Daoy (cell line): ENCODE measurements at regions not wholly inside any gene's neighbourhood (a gene's known extent, or its start where the extent isn't known, plus 50 kb on each side); places are given as distances from the start of the nearest gene placed in this dataset.

Experiments
- DNase-seq: peaks from one replicate; pipeline ENCODE4 v3.0.0-alpha.2; 2015; ENCODE audit warnings: low read depth

DNA sequence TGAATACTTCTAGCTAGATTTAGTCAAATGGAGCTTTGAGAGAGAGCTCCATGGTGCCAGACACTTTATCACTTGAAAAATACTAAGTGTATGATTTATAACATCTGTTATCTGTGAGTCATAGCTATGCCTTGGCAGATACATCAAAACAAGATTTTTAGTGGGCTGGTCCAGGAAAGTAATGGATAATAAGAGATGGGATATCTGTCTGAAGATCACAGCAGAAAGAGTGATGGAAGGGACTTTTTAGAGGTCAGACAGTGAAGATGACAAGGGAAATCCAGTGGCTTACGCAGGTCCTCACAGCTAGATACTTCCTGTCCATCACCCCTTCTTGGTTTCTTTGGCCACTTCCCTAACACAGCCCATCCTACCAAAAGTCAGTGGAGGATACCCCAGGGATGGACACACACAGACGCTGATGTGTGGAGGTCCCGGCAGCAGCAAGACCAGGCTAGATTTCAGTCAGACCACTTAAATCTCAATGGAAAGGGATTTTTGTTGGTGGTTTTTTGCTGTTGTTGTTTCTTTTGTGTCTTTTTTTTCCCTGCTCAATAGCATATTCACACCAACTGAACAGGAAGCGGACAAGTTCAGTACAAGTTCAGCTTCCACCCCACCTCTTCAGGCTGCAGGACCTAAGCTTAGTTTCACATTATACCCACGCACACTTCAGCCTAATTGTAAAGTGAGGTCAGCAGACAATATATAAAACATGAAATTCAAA lies 209.3 kb downstream of the ALDH8A1 start:
- peak; percentile 42 for DNase-seq

DNA sequence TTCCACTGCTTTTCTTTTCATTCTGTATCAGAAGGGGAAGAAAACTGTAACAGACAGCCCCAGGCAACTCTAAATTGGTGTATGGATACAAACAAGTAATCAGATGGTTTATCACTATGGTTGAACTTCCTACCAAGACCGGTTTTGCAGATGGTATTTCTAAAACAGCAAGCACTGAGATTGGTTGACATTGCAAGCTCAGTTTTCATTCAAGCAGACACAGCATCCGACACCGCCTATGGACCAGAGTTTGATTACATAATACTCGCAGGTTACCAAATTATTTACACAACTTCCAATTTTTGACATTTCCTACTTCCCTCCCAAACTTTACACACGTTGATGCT lies 209.9 kb downstream of the ALDH8A1 start:
- no peak for DNase-seq

DNA sequence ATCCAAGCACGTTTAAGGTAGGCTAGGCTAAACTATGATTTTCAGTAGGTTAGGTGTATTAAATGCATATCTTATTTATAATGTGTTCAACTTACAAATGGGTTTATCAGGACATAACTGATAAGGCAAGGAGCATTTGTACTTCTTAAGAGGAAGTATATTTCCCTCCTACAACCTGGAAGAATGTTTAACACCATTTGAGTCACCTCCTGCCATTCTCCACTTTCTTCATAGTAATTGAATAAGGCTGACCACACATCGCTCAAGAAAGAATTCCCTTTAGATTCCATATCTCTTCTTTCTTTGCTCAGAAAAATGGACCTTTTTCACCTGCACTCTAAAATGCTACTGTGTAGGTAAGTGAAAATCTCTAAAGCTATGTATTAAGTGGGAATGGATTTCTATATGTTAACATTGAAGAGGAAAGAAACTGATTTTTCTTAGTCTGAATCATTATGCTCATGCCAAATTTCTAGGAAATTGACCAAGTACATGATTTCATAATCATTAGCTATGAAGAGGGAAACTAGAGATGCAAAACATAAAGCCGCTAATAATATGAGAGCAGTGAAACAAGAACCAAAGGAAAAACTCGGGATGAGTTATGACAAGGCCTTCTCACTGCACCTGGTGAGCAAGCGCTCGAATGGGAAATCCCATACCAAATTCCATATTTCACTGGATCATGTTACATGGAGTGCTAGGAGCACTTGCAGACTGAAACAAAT lies 210.4 kb downstream of the ALDH8A1 start:
- peak; percentile 20 for DNase-seq

DNA sequence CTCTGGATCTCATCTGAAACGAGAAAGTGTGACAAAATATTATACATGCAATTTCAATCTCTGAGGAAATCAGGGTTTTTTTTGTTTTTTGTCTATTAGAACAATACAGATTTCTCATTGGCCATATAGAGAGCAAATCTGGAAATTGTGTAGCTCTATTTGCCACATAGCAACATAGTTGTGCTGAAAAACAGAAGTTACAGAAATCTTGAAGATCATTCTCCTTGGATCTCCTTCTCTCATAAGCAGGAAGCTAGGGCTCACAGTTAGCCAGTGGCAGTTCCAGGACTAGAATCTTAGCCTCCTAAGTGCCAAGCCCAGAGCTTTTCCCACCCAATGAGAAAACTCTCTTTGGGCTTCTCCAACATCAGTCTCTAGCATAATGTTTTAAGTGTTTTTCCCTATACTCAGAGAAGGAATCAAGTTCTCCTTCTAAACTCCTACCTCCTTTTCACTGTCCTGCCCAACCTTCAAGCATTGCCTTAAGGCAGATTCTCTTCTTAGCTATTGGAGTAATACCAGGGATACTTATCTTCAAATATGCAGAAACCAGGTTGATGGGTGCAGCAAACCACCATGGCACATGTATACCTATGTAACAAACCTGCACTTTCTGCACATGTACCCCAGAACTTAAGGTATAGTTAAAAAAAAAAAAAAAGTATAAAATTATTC lies 211.6 kb downstream of the ALDH8A1 start:
- DNase-seq = no peak

DNA sequence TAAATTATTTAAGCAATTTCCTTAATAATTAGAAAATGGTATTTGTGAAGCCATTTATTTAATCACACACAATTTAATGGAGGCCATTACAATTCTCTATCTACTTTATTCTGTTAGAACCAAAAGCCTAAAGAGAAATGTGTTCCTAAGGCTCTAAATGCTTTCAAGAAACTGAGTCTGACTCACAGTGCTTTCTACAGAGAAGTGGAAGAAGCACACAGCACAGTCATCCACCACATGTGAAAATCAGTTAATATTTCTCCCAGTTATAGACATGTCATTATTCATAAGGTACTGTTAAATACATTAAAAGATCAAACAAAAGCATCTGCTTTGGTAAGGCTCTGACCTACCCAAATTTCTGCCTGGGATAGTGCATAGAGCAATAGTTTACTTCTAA lies 214.4 kb downstream of the ALDH8A1 start:
- DNase-seq = no peak

DNA sequence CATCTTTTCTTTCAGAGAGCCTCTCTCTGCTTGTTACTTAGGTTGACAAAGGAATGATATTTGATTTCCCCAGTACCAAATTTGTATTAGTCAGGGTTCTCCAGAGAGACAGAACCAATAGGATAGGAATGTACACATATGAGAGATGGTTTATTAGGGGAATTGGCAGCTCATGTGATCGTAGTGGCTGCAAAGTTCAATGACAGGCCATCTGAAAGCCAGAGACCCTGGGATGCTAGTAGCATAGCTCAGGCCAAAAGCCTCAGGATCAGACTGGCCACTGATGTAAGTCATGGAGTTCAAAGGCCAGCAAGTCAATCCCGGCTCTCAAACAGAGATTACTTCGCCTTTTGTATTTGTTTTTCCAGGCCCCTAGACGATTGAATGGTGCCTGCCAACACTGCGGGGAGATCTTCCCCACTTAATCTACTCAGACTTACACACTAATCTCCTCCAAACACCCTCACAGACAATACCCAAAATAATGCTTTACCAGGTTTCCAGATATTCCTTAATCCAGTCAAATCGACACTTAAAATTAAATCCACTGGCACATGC lies 215.5 kb downstream of the ALDH8A1 start:
- DNase-seq = no peak

DNA sequence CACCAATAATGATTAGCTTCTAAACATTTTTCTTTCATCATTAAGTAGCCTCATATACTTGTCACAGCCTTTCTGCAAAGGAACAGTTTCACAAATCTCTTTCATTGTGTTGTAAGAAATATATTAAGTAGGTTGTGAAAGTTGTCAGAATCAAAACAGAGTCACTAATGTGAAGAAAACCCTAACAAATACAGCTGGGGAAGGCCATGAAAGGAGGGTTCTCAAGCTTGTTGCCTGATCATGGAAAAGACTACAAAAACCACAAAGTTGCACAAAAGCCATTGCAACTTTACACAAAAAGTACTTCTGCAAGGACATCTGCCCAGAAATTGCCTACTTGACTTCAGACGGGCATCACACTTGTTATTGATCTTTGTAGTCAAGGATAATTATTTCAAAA lies 216.1 kb downstream of the ALDH8A1 start:
- DNase-seq = no peak

DNA sequence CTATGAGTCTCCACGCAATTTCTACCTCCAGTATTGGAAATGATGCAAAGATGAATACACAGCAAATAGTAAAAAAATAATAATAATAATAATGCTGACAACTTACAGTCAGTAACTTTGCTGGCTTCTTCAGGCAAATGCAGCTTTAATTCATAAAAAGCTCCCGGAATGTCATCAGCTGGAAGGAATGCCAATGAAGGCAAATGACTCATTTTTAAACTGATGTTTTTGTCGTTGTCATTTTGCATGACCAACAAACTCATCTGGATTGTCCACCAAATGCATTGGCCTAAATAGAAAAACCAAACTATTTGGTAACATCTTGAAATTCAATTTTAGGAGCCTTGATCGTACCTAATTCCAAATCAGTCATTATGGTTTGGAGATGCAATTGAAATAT lies 217.1 kb downstream of the ALDH8A1 start:
- DNase-seq = no peak

DNA sequence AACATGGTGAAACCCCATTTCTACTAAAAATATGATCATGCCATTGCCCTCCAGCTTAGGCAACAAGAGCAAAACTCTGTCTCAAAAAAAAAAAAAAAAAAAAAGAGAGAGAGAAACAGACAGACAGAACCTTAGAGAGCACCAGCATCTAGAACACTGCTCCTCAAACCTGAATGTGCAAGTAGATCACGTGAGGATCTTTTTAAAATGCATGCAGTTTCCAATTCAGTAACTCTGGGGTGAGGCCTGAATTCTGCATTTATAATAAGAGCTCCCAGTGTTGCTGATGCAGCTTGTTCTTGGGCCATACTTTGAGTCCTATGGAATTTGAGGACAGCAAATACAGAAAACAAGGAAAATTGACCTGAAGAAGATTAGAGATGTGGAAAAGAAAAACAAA lies 218.3 kb downstream of the ALDH8A1 start:
- DNase-seq = no peak

DNA sequence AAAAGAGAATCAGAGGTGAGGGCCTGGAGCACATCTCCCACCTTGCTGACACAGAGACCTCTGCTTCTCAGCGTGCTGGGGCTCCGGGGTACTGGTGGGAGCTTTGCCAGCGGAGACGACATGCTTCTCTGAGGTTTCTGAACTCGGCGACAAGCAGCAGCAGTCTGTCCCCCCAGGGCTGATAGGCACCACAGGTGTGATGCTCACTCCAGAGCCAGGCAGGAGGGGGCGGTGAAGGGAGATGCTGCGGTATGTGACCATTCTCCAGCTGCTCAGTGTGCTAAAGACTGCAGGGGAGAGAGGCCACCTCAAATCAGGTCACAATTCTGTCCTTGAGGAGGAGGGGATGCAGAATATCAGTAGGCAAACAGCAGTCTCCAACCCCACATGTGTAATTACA lies 219.9 kb downstream of the ALDH8A1 start:
- DNase-seq = no peak

DNA sequence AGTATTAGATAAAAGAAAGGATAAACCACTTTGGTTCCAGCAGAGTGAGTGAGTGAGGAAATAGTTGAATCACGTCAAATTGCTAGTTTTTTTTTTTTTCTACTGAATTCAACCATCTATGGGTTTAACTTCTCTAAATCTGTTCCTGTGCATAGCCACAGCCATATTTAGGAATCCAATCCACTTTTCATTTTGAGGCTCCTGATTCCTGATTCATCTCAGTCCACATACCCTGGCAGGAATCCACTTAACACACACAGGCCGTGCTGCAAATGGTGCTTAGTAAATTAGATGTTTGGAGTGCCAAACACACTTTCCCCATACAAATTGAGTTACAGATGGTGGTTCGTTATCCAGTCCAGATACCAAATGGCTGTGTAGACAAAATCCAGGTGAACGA lies 220.3 kb downstream of the ALDH8A1 start:
- no peak for DNase-seq

DNA sequence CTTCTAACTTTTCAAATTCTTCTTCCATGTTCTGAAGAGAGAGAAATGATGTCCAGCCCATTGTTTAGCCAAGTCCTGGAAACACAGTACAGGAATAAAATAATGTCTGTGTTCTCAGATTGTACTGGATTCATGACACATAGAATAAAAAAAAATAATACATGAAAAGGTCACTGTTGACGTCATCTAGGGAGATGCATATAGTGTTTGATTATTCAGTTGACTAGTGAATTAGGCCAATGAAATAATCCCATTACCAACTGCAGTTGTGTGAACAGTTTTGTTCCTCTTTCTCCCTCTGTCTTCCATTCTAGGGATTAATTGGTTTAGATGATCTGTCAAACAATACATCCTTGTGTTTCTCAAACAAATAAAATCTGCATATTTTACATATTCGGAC lies 222.8 kb downstream of the ALDH8A1 start:
- DNase-seq = no peak

DNA sequence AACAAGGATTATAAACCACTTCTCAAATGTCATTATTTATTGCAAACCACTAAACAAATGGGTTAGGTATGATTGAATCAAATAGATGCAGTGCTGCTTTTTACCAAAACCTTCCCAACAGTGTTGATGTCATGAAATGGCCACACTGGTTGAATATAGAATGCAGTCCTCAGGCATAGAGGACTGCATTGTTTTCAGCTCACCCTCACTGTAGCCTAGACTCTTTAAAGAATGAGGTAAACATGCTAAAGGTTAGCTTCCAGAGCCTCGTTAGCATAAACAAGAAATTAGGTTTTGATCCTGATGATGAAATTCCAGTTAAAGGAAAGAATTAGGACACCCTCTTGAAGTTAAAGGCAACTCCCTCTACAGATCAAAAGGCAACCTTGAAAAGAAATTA lies 224.3 kb downstream of the ALDH8A1 start:
- DNase-seq = no peak

DNA sequence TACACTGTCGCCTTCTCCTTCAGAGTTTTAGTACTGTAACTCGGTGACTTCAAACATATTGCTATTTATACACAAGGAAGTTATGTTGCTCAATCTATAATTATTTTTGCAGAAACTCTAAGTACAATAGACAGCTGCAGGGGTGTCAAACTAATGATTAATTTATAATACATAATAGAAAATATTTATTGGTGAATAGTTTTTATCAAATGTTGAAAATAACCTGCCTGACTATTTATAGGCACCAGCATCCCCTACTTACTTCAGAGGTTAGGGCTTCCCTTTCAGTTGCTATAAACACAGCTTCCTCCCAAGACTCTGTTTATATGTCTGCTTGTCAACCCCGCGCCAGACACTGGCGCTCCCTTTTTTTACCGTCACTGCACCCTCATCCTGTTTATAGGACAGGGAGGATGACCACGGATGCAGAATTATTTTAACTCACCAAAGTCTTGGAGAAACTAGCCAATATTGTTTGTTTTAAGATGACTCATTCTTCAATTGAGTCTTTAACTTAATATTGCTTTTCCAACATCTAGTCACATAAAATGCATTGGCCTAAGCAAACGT lies 225.0 kb downstream of the ALDH8A1 start:
- no peak for DNase-seq

DNA sequence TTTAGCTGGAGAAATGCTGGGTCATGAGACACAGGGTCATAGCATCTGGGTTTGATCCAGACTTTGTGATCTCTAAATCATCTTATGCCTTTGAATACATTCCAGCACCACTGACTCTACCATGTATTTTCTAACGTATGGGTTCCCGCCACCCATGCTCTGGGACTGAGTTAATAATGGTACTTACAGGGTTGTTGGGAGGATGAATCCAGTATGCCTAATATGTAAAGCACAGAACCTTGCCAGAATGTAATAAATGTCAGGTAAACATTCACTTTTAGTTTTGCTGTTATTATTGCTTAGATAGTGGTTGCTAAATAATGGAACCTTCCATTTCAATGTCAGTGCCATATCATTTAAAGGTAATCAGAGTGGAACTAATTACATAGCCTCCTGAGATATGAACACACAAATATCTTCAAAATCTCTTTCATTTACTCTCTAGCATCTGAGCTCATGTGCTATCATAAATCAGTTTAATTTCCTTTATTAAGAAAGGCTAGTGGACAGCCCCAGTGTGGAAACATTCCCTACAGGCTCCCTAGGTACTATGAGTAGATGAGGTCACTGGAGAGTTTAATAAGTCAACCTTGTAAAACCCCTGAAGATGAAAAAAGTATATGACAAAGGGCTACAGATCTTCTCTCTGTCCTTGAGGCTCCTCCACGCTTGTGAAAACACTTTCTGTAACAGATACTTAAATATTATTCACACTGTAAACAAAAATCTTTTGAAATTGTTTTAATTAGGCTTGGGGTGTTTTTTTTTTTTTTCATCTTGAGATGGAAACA lies 226.6 kb downstream of the ALDH8A1 start:
- no peak for DNase-seq

DNA sequence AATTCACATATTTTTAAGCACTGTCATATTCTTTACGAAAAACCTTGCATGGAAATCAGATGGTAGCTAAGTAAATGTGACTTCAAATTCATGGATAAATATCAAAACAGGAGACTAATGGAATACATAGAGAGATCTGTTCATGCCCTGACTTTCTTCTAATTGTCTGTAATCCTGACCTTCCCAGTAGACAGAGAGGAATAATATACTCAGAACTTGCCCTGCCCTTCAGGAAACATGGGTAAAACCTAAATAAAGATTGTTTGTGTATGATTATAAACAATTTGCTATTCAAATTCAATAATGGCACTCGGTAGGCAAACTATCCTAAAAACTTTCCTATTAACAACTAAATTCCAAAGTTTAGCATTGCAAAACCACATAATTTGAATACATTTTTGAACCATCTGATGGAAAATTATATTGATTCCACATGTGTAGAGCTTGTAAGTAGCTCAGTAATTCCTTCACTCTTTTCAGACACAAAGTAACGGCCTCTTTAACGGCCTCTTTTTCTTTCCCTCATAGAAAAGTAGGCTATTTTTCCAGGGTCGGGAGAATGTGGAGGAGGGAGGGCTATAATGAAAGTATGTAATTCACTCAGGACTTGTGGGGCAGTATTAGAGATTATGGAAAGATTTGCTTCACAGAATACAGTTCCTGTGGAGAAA lies 227.6 kb downstream of the ALDH8A1 start:
- DNase-seq = no peak

DNA sequence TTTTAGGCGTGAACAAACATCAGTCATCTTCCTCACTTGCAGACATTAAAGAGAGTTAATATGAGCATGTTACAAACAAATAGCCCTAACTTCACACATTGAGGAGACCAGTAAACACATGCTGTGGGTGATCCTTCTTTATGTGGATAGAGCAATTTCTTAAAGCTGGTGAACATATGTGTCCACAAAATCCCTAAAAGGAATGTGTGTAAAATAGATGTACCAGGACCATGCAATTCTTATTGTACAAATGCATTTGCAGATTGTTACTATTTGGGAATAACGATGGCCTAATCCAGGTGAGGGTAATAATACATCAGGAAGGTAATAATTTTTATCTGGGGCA lies 228.9 kb downstream of the ALDH8A1 start:
- DNase-seq = no peak

DNA sequence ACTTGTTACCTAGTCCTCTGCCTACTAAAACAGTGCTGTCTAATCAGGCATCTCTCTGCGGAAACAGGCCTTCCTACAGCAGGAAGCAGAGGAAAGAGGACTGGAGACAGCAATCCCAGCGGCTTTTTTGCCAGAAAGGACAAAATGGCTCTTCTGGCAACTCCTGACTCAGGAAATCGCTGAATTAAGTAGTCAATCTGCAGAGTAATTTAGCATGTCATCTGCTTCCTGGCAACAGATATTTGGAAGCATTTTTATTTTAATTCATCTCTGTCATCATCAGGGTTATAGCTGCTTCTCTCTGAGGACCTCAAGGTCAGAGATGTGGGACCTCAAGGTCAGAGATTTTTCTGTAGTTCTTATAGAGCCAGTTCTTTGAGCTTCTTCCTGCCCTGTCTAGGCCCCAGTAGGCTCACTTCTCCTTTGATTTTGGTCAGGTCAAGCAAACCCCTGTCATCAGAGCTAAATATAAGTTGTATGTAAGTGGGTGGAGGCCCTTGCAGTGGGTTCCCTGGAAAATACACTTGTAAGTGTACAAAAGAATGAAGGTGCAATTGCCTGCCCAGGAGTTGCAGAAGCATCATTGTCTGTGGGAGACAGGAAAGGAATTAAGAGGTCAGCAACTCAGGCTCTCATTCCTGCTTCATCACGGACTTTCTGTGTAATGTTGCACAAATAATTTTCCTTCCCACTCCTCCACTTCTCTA lies 229.4 kb downstream of the ALDH8A1 start:
- no peak for DNase-seq

DNA sequence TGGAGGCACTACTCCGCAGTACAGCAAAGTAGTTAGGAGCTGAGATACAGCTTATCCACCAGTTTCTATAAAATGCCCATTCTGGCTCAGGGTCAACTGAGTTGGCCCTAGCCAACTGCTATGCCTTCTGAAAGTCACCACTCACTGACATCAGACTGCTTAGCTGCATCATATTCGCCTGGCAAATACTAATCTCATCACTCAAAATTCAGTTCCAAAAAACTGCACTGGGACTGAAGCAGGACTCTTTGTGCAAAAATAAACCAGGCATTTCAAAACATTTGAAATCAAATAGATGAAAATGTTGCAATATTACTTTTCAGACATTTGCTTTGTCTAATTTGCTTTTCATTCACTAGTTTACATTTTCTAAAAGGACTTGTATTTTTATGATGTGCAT lies 230.0 kb downstream of the ALDH8A1 start:
- DNase-seq = no peak

DNA sequence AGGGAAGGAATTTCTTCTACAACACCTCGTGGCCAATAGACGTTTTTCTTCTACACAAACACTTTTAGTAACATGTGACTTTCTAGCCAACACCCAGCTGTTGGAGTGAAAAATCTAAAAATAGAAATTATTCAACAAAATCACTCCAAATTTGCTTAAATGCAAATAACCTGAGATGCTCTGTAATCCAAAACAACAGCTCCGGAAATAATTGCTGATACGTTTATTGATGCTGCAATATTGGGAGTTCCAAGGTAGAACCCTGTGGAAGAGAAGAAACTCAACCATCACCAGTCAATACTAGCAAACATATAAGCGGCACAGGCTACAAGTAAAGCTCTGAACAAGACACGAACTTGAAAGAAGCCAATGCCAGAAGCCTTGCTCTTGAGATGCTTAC lies 230.6 kb downstream of the ALDH8A1 start:
- DNase-seq = no peak

DNA sequence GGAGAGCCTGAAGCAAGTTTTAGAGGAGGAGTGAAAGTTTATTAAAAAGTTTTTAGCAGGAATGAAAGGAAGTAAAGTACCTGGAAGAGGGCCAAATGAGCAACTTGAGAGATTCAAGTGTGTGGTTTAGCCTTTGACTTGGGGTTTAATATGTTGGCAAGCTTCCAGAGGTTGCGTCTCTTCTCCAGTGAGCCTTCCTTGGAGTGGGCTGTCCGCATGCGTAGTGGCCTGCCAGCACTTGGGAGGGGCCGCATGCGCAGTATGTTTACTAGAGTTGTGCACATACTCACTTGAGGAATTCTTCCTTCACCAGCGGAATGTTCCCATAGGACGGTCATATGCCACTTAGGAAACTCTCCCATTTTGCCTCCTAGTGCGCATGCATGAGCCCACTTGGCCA lies 235.2 kb downstream of the ALDH8A1 start:
- DNase-seq = peak; percentile 21
